ENCODE measurements at regions not wholly inside any gene's neighbourhood (a gene's known extent, or its start where the extent isn't known, plus 50 kb on each side); places are given as distances from the start of the nearest gene placed in this dataset.

- H3K36me3 ChIP-seq (ENCODE audit: control insufficient read depth, insufficient read depth, low read length), result no peaks in the 10 kb centered on the region
- no peaks in the 10 kb centered on the region for H3K4me1 ChIP-seq (ENCODE audit: control insufficient read depth, insufficient read depth, low read length)
- H3K4me3 ChIP-seq (ENCODE audit: insufficient read depth, low read depth, low read length), result no peak overlapping the region
- no peak overlapping the region for H3K27ac ChIP-seq (ENCODE audit: insufficient read depth, low read depth, low read length, poor library complexity, severe bottlenecking)
- H3K9me3 ChIP-seq (ENCODE audit: control insufficient read depth, low read length), result no peaks in the 10 kb centered on the region
- H3K27me3 ChIP-seq (ENCODE audit: control insufficient read depth, insufficient read depth, low read length, poor library complexity, severe bottlenecking), result no peaks in the 10 kb centered on the region
- 83 to 98% methylated on average over 1 of the region's 2 CpGs for WGBS, 2 experiments
Measured at GRCh38 chr1:95815511-95815910, 581.5 kb downstream of the RWDD3 start.

- no peak overlapping the region for H3K4me3 ChIP-seq (ENCODE audit: insufficient read depth, low read depth, low read length)
- no peaks in the 10 kb centered on the region for H3K9me3 ChIP-seq (ENCODE audit: control insufficient read depth, low read length)
- no peak overlapping the region for H3K27ac ChIP-seq (ENCODE audit: insufficient read depth, low read depth, low read length, poor library complexity, severe bottlenecking)
- H3K36me3 ChIP-seq (ENCODE audit: control insufficient read depth, insufficient read depth, low read length), result no peaks in the 10 kb centered on the region
- H3K4me1 ChIP-seq (ENCODE audit: control insufficient read depth, insufficient read depth, low read length), result no peaks in the 10 kb centered on the region
- WGBS, 2 experiments, result 97 to 100% methylated on average over 1 of the region's 1 CpG
- H3K27me3 ChIP-seq (ENCODE audit: control insufficient read depth, insufficient read depth, low read length, poor library complexity, severe bottlenecking), result no peaks in the 10 kb centered on the region
Measured at GRCh38 chr1:95829556-95829955, 595.5 kb downstream of the RWDD3 start.

DNA sequence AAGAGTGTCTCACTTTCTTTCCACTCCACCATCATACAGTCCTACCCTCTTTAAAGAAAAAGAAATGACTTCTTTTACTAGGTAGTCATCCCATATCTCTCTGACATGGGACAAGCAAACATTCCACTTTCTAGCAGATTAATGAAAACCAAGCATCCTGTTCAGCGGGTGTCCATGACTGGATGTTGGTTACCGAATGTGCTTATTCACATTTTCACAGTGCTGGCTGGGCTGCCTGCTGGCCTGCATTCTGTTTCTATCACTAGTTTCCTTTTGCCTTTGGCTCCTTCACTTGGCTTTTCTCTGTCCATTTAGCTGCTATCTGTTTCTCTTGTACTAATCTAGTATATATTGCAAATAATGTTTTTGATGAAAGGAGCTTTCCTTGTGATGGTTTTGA lies 598.4 kb downstream of the RWDD3 start:
- Histone ChIP-seq H3K27ac (ENCODE audit: insufficient read depth, low read depth, low read length, poor library complexity, severe bottlenecking) (no peak overlapping the region), H3K4me1 (ENCODE audit: control insufficient read depth, insufficient read depth, low read length) (no peaks in the 10 kb centered on the region), H3K27me3 (ENCODE audit: control insufficient read depth, insufficient read depth, low read length, poor library complexity, severe bottlenecking) (no peaks in the 10 kb centered on the region), H3K9me3 (ENCODE audit: control insufficient read depth, low read length) (no peaks in the 10 kb centered on the region), H3K36me3 (ENCODE audit: control insufficient read depth, insufficient read depth, low read length) (no peaks in the 10 kb centered on the region), H3K4me3 (ENCODE audit: insufficient read depth, low read depth, low read length) (no peak overlapping the region)
- WGBS, 2 experiments, result 55 to 76% methylated on average over 2 of the region's 2 CpGs

DNA sequence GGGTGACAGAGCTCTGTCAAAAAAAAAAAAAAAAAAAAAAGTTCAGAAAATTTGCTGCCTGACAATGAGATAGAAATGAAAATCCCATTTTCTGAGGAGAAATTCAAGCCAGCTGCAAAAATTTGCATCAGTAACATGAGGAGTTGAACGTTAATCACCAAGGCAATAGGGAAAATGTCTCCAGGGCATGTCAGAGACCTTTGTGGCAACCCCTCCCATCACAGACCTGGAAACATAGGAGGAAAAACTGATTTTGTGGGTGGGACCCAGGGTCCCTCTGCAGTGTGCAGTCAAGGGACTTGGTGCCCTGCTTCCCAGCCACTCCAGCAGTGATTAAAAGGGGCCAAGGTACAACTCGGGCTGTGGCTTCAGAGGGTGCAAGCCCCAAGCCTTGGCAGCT lies 615.4 kb downstream of the RWDD3 start:
- no peak overlapping the region for H3K27ac ChIP-seq (ENCODE audit: insufficient read depth, low read depth, low read length, poor library complexity, severe bottlenecking)
- no peaks in the 10 kb centered on the region for H3K27me3 ChIP-seq (ENCODE audit: control insufficient read depth, insufficient read depth, low read length, poor library complexity, severe bottlenecking)
- 96 to 100% methylated on average over 2 of the region's 2 CpGs for WGBS, 2 experiments
- no peaks in the 10 kb centered on the region for H3K4me1 ChIP-seq (ENCODE audit: control insufficient read depth, insufficient read depth, low read length)
- H3K9me3 ChIP-seq (ENCODE audit: control insufficient read depth, low read length), result no peaks in the 10 kb centered on the region
- H3K4me3 ChIP-seq (ENCODE audit: insufficient read depth, low read depth, low read length), result no peak overlapping the region
- H3K36me3 ChIP-seq (ENCODE audit: control insufficient read depth, insufficient read depth, low read length), result no peaks in the 10 kb centered on the region

DNA sequence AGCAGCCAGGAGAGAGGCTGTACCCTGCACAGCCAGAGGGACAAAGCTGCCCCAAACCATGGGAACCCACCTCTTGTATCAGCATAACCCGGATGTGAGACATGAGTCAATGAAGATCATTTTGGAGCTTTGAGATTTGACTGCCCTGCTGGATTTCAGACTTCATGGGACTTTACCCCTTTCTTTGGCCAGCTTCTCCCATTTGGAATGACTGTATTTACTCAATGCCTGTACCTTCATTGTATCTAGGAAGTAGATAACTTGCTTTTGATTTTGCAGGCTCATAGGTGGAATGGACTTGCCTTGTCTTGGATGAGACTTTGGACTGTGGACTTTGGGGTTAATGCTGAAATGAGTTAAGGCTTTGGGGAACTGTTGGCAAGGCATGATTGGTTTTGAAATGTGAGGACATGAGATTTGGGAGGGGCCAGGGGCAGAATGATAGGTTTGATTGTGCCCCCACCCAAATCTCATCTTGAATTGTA lies 616.2 kb downstream of the RWDD3 start:
- H3K36me3 ChIP-seq (ENCODE audit: control insufficient read depth, insufficient read depth, low read length), result no peaks in the 10 kb centered on the region
- no peaks in the 10 kb centered on the region for H3K9me3 ChIP-seq (ENCODE audit: control insufficient read depth, low read length)
- H3K27ac ChIP-seq (ENCODE audit: insufficient read depth, low read depth, low read length, poor library complexity, severe bottlenecking), result no peak overlapping the region
- H3K27me3 ChIP-seq (ENCODE audit: control insufficient read depth, insufficient read depth, low read length, poor library complexity, severe bottlenecking), result no peaks in the 10 kb centered on the region
- H3K4me3 ChIP-seq (ENCODE audit: insufficient read depth, low read depth, low read length), result no peak overlapping the region
- WGBS, 2 experiments, result 89 to 94% methylated on average over 1 of the region's 1 CpG
- no peaks in the 10 kb centered on the region for H3K4me1 ChIP-seq (ENCODE audit: control insufficient read depth, insufficient read depth, low read length)

GRCh38 chr1:95850763-95851162 lies 616.8 kb downstream of the RWDD3 start:
- no peaks in the 10 kb centered on the region for H3K4me1 ChIP-seq (ENCODE audit: control insufficient read depth, insufficient read depth, low read length)
- H3K9me3 ChIP-seq (ENCODE audit: control insufficient read depth, low read length), result no peaks in the 10 kb centered on the region
- no peak overlapping the region for H3K4me3 ChIP-seq (ENCODE audit: insufficient read depth, low read depth, low read length)
- H3K27me3 ChIP-seq (ENCODE audit: control insufficient read depth, insufficient read depth, low read length, poor library complexity, severe bottlenecking), result no peaks in the 10 kb centered on the region
- H3K36me3 ChIP-seq (ENCODE audit: control insufficient read depth, insufficient read depth, low read length), result no peaks in the 10 kb centered on the region
- 88 to 95% methylated on average over 3 of the region's 3 CpGs for WGBS, 2 experiments
- no peak overlapping the region for H3K27ac ChIP-seq (ENCODE audit: insufficient read depth, low read depth, low read length, poor library complexity, severe bottlenecking)

DNA sequence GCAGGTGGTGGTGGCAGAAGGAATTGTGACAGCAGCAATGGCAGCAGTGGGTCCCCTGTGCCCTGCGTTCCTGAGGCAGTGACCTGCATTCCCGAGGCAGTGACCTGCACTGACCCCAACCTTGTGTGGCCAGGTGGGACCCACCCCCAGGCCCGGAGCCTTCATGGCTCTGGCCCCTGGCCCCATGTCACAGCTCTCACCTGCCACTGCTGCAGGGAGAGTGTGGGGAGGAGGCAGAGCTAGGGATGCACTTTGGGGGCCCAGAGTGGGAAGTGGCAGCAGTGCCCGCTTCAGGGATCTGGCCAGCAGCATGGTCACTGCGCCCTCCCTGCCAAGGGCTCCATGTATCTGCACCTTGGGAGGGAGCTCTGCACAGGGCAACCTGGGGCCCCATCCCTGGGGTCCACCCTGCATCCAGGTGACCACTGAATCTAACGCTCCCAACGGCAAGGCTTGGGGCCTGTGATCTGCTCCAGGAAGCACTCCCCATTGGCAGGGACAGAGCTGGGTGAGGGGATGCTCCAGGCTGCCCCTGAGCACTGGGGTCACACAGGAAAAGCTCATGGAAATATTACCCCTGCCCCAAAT lies 618.6 kb downstream of the RWDD3 start:
- 89 to 91% methylated on average over 7 of the region's 7 CpGs for WGBS, 2 experiments
- Histone ChIP-seq H3K27me3 (ENCODE audit: control insufficient read depth, insufficient read depth, low read length, poor library complexity, severe bottlenecking) (no peaks in the 10 kb centered on the region), H3K9me3 (ENCODE audit: control insufficient read depth, low read length) (no peaks in the 10 kb centered on the region), H3K36me3 (ENCODE audit: control insufficient read depth, insufficient read depth, low read length) (no peaks in the 10 kb centered on the region), H3K4me1 (ENCODE audit: control insufficient read depth, insufficient read depth, low read length) (no peaks in the 10 kb centered on the region), H3K27ac (ENCODE audit: insufficient read depth, low read depth, low read length, poor library complexity, severe bottlenecking) (no peak overlapping the region), H3K4me3 (ENCODE audit: insufficient read depth, low read depth, low read length) (no peak overlapping the region)

DNA sequence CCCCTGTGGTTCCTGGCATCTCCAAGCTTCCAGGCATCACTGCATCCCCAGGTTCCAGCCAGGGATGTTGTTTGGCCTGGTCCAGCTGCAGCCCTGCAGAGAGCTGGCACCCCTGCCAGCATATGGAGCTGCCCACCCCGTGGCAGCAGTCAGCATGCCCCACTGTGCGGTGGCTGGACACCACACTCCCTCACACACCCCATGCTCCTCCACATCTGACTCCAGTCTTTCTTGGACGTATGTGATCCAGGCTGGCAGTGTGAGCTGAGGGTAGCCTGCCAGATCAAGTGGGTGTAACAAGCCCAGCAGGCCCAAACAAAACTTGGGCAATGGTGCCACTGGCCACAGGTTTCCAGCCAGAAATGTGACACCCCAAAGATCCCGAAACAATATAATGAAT lies 620.4 kb downstream of the RWDD3 start:
- 67 to 73% methylated on average over 3 to 4 of the region's 4 CpGs for WGBS, 2 experiments
- no peak overlapping the region for H3K27ac ChIP-seq (ENCODE audit: insufficient read depth, low read depth, low read length, poor library complexity, severe bottlenecking)
- no peaks in the 10 kb centered on the region for H3K36me3 ChIP-seq (ENCODE audit: control insufficient read depth, insufficient read depth, low read length)
- no peaks in the 10 kb centered on the region for H3K4me1 ChIP-seq (ENCODE audit: control insufficient read depth, insufficient read depth, low read length)
- no peak overlapping the region for H3K4me3 ChIP-seq (ENCODE audit: insufficient read depth, low read depth, low read length)
- H3K9me3 ChIP-seq (ENCODE audit: control insufficient read depth, low read length), result no peaks in the 10 kb centered on the region
- no peaks in the 10 kb centered on the region for H3K27me3 ChIP-seq (ENCODE audit: control insufficient read depth, insufficient read depth, low read length, poor library complexity, severe bottlenecking)

DNA sequence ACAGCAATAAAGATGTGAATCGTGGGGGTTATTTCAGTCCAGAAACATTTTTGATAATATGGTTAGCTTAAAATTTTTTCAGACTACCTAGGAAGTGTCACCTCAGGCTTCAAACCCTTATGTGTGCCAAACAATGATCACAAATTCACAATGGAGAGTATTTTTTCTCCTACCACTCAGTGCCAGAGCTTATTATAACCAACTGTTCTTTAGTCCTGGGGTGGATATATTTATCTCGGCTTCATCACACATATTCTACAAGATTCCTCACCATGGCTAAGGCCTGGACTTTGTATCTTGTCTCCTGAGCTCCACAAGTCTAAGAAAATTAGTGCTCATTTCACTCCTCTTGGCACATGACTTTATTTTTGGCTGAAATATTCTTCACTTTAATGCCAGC lies 629.1 kb downstream of the RWDD3 start:
- no peak overlapping the region for H3K27ac ChIP-seq (ENCODE audit: insufficient read depth, low read depth, low read length, poor library complexity, severe bottlenecking)
- H3K27me3 ChIP-seq (ENCODE audit: control insufficient read depth, insufficient read depth, low read length, poor library complexity, severe bottlenecking), result no peaks in the 10 kb centered on the region
- H3K4me3 ChIP-seq (ENCODE audit: insufficient read depth, low read depth, low read length), result no peak overlapping the region
- WGBS, 2 experiments, result 80 to 89% methylated on average over 1 of the region's 2 CpGs
- no peaks in the 10 kb centered on the region for H3K9me3 ChIP-seq (ENCODE audit: control insufficient read depth, low read length)
- no peaks in the 10 kb centered on the region for H3K4me1 ChIP-seq (ENCODE audit: control insufficient read depth, insufficient read depth, low read length)
- H3K36me3 ChIP-seq (ENCODE audit: control insufficient read depth, insufficient read depth, low read length), result no peaks in the 10 kb centered on the region

GRCh38 chr1:95865769-95866168 lies 631.8 kb downstream of the RWDD3 start:
- Histone ChIP-seq H3K27me3 (ENCODE audit: control insufficient read depth, insufficient read depth, low read length, poor library complexity, severe bottlenecking) (no peaks in the 10 kb centered on the region), H3K4me1 (ENCODE audit: control insufficient read depth, insufficient read depth, low read length) (no peaks in the 10 kb centered on the region), H3K9me3 (ENCODE audit: control insufficient read depth, low read length) (no peaks in the 10 kb centered on the region), H3K27ac (ENCODE audit: insufficient read depth, low read depth, low read length, poor library complexity, severe bottlenecking) (no peak overlapping the region), H3K4me3 (ENCODE audit: insufficient read depth, low read depth, low read length) (no peak overlapping the region), H3K36me3 (ENCODE audit: control insufficient read depth, insufficient read depth, low read length) (no peaks in the 10 kb centered on the region)

DNA sequence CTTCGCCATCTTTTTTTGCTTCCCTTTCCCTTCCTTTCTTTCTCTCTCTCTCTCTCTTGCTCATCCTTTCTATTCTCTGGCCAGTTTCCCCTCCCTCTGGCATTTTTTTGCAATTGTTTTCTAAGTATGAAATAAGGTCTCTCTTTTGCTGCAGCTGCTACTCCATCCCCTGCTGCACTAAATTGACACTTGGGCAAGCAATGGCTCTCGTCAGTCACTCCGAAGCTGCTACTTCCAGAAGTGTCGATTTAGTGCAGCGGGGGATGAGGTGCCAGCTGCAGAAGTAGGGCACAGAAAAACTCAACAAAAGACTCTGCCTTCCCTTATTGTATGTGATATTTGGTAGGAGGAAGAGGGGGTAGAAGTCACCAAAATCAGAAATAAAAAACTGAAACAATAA lies 642.3 kb downstream of the RWDD3 start:
- Histone ChIP-seq H3K4me1 (ENCODE audit: control insufficient read depth, insufficient read depth, low read length) (no peaks in the 10 kb centered on the region), H3K27me3 (ENCODE audit: control insufficient read depth, insufficient read depth, low read length, poor library complexity, severe bottlenecking) (no peaks in the 10 kb centered on the region), H3K4me3 (ENCODE audit: insufficient read depth, low read depth, low read length) (no peak overlapping the region), H3K27ac (ENCODE audit: insufficient read depth, low read depth, low read length, poor library complexity, severe bottlenecking) (no peak overlapping the region), H3K36me3 (ENCODE audit: control insufficient read depth, insufficient read depth, low read length) (no peaks in the 10 kb centered on the region), H3K9me3 (ENCODE audit: control insufficient read depth, low read length) (no peaks in the 10 kb centered on the region)
- 71 to 84% methylated on average over 5 of the region's 5 CpGs for WGBS, 2 experiments

Data from ectodermal cell (in vitro differentiated cells).